Mammary epithelial cell (primary cell): ENCODE measurements at regions not wholly inside any gene's neighbourhood (a gene's known extent, or its start where the extent isn't known, plus 50 kb on each side); places are given as distances from the start of the nearest gene placed in this dataset.

Experiments
- EZH2 ChIP-seq: IDR thresholded peaks from 2 replicates; pipeline ENCODE4 v1.6.1; 2012; ENCODE audit warnings: low read length, inconsistent platforms, borderline replicate concordance
- TF ChIP-seq, protein P1 (sequence below), 2 donors: IDR thresholded peaks in 1 of 2; conservative IDR thresholded peaks in 1 of 2; 2 replicates each; pipeline ENCODE4 v1.5.1; 2011 to 2012; ENCODE audit warnings: inconsistent platforms in 2 of 2, low read length in 2 of 2, mild to moderate bottlenecking in 2 of 2, control low read depth in 1 of 2, low read depth in 1 of 2; ENCODE audit not compliant: insufficient read depth in 1 of 2; ENCODE audit errors: extremely low read depth in 1 of 2

DNA sequence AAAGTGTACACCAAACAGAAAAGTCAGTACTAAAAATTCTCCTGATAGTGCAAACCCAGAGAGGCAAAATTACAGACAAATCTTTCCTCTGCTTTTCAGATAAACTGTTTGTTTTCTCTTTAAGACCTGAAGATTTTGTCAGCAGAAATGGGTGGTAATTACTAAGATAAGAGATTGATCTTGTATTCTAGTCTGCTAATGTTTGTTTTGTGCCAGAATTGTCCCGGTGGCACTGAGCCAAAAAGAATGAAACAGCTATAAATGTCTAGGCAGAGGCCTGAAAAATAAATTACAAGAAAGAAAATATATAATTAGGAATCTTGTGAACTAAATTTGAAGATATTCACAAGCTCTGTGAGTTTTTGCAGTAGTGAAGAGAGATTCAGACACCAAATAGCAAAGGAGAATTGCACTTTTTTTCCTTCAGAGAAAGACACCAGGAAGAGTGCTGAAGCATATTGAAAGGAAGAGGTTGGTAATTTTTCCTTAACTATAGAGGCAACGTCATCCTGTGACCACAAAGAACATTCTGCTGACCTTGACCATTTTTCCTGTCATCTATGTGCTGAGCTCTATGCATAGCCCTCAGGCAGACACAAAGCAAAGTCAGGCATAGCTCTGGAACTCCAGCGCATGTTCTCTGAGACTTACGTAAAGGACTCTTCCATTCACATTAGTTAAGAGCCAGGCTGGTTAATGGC lies 314.5 kb upstream of the RASGEF1B start:
- no peak for TF ChIP-seq EZH2
- TF ChIP-seq, protein P1, sequence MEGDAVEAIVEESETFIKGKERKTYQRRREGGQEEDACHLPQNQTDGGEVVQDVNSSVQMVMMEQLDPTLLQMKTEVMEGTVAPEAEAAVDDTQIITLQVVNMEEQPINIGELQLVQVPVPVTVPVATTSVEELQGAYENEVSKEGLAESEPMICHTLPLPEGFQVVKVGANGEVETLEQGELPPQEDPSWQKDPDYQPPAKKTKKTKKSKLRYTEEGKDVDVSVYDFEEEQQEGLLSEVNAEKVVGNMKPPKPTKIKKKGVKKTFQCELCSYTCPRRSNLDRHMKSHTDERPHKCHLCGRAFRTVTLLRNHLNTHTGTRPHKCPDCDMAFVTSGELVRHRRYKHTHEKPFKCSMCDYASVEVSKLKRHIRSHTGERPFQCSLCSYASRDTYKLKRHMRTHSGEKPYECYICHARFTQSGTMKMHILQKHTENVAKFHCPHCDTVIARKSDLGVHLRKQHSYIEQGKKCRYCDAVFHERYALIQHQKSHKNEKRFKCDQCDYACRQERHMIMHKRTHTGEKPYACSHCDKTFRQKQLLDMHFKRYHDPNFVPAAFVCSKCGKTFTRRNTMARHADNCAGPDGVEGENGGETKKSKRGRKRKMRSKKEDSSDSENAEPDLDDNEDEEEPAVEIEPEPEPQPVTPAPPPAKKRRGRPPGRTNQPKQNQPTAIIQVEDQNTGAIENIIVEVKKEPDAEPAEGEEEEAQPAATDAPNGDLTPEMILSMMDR (conservative IDR thresholded peaks at IDR 0.05 in 1 of 2, IDR thresholded peaks at IDR 0.05 in 1 of 2; ENCODE audit: extremely low read depth in 1 of 2, insufficient read depth in 1 of 2, low read depth in 1 of 2, low read length in 2 of 2) = no peak
